ENCODE measurements at regions not wholly inside any gene's neighbourhood (a gene's known extent, or its start where the extent isn't known, plus 50 kb on each side); places are given as distances from the start of the nearest gene placed in this dataset.

DNA sequence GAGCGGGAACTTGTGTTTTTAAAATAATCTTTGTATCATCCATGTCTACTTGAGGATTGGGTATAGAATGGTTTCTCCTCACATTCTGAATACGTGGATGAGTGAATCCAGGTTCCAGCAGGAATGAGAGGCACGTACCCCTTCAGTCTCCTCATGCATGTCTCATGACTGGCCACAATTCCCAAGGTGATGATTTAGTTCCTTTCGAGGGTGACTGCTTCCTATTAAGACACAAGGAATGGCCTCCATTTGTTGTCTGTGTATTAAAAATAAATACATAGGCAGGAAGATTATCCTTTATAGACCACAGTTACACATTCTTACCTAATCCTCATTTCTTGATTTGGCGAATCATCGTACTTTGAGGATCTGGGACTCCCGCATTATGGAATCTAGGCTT is 217.0 kb upstream of the LRIG1 start:
- H3K4me1 Mint-ChIP-seq: peaks cover 12% of the 10 kb centered on the region
- H3K27me3 Mint-ChIP-seq (ENCODE audit: low read depth, poor library complexity): no peaks in the 10 kb centered on the region
- H3K4me3 Mint-ChIP-seq: no peak overlapping the region
- H3K36me3 Mint-ChIP-seq (ENCODE audit: low read depth): no peaks in the 10 kb centered on the region
- TF ChIP-seq, protein P1, sequence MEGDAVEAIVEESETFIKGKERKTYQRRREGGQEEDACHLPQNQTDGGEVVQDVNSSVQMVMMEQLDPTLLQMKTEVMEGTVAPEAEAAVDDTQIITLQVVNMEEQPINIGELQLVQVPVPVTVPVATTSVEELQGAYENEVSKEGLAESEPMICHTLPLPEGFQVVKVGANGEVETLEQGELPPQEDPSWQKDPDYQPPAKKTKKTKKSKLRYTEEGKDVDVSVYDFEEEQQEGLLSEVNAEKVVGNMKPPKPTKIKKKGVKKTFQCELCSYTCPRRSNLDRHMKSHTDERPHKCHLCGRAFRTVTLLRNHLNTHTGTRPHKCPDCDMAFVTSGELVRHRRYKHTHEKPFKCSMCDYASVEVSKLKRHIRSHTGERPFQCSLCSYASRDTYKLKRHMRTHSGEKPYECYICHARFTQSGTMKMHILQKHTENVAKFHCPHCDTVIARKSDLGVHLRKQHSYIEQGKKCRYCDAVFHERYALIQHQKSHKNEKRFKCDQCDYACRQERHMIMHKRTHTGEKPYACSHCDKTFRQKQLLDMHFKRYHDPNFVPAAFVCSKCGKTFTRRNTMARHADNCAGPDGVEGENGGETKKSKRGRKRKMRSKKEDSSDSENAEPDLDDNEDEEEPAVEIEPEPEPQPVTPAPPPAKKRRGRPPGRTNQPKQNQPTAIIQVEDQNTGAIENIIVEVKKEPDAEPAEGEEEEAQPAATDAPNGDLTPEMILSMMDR (IDR thresholded peaks at IDR 0.05): no peak
- H3K27ac Mint-ChIP-seq: no peak overlapping the region
- no peaks in the 10 kb centered on the region for H3K9me3 Mint-ChIP-seq
- no peak for DNase-seq

DNA sequence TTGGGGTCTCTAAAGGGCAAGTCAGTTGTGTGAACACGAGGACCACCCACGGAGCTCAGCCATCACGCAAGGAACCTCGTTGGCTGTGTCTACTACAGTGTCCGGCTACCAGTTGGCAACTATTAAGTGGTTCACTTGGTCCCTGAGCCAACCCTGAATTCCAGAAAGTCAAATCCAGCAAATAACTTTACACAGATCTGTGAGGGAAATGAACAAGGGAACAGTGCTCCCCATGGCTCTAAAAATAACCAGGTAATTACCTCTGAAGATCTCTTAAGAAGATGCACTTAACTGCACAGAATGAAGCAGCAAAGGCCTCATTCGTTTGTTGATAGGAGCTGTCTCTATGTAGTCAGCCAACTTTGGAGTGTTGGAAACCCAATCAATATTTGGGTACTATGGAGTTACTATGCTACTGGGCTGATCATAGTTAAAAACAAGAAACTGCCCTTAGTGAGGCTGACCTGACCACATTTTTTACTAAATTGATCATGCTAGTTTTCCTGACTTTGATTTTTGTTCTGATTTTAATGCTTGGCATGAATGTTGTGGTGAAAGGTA is 219.1 kb upstream of the LRIG1 start:
- Mint-ChIP-seq H3K4me3 (no peak overlapping the region), H3K27me3 (ENCODE audit: low read depth, poor library complexity) (no peaks in the 10 kb centered on the region), H3K36me3 (ENCODE audit: low read depth) (no peaks in the 10 kb centered on the region), H3K9me3 (no peaks in the 10 kb centered on the region), H3K27ac (no peak overlapping the region), H3K4me1 (peaks cover 12% of the 10 kb centered on the region)
- TF ChIP-seq, protein P1 (IDR thresholded peaks at IDR 0.05): no peak
- no peak for DNase-seq

DNA sequence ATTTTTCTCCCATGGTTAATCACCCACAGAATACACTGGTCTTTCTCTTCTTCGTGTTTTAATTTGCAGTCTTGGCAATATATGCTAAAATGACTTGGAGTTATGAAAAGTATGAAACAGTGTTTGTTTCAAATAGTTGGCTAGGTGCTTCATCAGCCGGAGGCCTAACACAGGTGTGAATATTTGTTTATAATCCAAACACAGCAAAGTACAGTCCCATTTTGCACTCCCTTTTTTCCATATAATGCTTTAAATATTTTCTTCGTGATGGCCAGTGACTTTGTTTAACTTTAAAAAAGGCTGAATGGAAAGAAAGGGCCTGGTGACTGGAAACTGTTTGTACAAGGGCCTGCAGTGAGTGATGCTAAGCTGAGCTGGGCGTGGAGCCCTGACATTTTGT is 219.7 kb upstream of the LRIG1 start:
- no peak for DNase-seq
- Mint-ChIP-seq H3K27me3 (ENCODE audit: low read depth, poor library complexity) (no peaks in the 10 kb centered on the region), H3K4me1 (peaks cover 12% of the 10 kb centered on the region), H3K36me3 (ENCODE audit: low read depth) (no peaks in the 10 kb centered on the region), H3K27ac (no peak overlapping the region), H3K4me3 (no peak overlapping the region), H3K9me3 (no peaks in the 10 kb centered on the region)
- TF ChIP-seq, protein P1 (IDR thresholded peaks at IDR 0.05): no peak

DNA sequence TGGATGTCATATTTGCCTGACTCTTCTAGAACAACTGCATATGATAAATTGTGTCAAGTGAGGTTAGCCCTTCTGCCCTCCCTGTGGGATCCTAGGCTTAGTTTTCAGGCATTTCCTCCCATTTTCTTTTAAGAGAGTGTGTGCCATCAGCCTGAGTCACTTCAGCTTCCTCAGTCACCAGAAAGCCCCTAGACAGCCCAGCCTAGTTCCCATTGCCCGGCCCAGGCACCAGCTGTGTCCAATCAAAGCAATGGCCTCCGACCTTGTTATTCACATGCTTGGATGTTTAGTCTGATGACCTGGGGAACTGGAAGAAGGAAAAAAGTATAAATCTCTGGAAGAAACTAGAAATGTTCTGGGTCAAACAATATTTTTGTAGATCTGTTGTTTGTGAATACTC is 221.9 kb upstream of the LRIG1 start:
- no peak overlapping the region for H3K27ac Mint-ChIP-seq
- H3K9me3 Mint-ChIP-seq: no peaks in the 10 kb centered on the region
- no peak for DNase-seq
- H3K4me1 Mint-ChIP-seq: peaks cover 12% of the 10 kb centered on the region
- H3K4me3 Mint-ChIP-seq: no peak overlapping the region
- H3K27me3 Mint-ChIP-seq (ENCODE audit: low read depth, poor library complexity): no peaks in the 10 kb centered on the region
- TF ChIP-seq, protein P1 (IDR thresholded peaks at IDR 0.05): no peak
- H3K36me3 Mint-ChIP-seq (ENCODE audit: low read depth): no peaks in the 10 kb centered on the region

DNA sequence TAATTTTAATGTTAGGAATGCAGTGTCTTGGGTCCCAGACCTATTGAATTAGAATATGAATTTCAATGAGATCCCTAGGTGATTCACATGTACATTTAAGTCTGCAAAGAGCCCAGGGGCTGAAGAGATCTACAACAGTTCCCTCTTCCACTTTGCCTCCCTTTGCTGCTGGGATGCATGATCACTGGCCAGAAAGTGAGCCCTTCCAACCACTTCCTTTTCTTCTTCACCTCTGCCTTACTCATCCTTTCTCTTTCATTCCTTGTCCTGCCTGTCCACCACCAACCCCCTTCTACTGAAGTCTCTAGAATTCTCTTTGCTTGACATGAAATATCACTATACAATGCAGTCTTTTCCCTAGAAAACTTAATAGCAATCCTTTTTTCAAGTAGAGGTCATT is 222.4 kb upstream of the LRIG1 start:
- peaks cover 12% of the 10 kb centered on the region for H3K4me1 Mint-ChIP-seq
- no peak overlapping the region for H3K27ac Mint-ChIP-seq
- H3K36me3 Mint-ChIP-seq (ENCODE audit: low read depth): no peaks in the 10 kb centered on the region
- TF ChIP-seq, protein P1 (IDR thresholded peaks at IDR 0.05): no peak
- H3K9me3 Mint-ChIP-seq: no peaks in the 10 kb centered on the region
- H3K27me3 Mint-ChIP-seq (ENCODE audit: low read depth, poor library complexity): no peaks in the 10 kb centered on the region
- H3K4me3 Mint-ChIP-seq: no peak overlapping the region
- DNase-seq: no peak

DNA sequence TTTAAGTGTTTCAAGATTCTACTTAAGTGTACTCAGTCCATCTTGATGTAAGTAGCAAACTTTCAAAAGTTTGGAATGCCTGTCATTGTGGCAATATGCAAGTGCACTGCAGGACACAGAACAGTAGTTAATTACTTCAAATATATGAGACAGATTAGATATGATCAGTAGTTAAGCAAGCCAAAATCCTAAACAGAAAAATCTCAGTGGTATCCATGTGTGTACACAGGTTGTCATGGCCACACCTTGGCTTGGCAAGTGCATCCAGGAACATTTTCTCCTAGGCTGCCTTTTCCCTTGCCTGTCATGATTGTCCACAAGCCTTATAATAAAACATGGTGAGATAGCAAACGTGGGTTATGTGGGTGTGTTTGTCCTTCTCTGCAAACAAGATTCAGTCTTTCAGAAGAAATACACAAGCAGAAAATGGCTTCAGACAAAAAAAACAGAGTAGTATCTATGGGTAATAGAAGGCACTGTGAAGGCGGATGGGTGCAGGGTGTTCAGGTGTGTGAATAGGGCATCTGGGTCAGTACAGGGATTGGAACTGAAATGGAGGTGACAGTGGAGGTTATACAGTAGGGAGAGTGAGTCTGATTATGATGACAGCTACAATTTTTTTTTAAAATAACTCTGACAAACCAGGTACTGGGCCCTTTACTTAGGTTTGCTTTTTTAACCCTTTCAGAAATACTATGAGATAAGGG is 229.0 kb upstream of the LRIG1 start:
- Mint-ChIP-seq H3K27ac (no peak overlapping the region), H3K36me3 (ENCODE audit: low read depth) (no peaks in the 10 kb centered on the region), H3K4me3 (no peak overlapping the region), H3K4me1 (no peaks in the 10 kb centered on the region), H3K9me3 (peaks cover 7% of the 10 kb centered on the region), H3K27me3 (ENCODE audit: low read depth, poor library complexity) (peaks cover 4% of the 10 kb centered on the region)
- TF ChIP-seq, protein P1 (IDR thresholded peaks at IDR 0.05): no peak
- no peak for DNase-seq
